ENCODE measurements at regions not wholly inside any gene's neighbourhood (a gene's known extent, or its start where the extent isn't known, plus 50 kb on each side); places are given as distances from the start of the nearest gene placed in this dataset.
"Not testable (repeated sequence)": the region's sequence is repeated elsewhere in the genome, so short reads cannot be mapped to it uniquely, and the experiment has no call there.

DNA sequence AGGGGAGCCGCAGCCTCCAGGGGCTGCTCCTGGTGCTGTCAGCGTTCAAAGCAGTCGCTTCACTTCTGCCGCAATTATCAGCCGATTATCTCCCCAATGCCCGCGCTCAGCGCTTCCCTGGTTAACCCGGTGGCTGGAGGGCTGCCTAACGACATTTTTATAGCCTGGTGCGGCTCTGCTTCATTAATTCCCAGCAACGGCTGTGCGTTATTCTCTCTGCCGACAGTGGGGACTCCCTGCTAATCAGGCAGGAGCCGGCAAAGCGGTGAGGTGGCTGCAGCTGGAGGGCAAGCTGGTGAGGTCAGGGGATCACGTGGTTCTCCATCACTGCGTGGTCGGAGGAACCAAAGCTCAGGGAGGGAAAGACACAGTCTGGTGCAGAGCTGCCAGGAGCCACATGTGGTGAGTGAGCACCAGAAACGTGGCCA lies 62.9 kb downstream of the GLRX5 start:
- DNase-seq = peak; percentile 91

DNA sequence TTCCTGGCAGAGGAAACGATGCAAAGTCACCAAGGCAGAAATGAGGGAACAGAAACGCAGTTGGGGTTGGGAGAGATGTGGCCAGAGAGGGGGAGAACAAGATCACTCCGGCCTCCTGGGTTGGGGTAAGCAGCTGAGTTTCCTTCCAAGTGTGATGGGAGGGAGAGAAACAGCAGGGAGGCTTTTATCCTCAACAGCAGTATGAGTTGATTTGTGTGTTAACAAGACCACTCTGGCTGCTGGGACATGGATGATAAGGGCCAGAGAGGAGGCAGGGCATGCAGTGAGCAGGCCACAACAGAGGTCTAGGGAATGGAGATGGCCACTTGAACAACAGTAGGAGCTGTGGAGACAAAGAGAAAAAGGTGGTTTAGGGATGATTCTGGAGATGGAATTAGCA lies 66.8 kb downstream of the GLRX5 start:
- DNase-seq = no peak

DNA sequence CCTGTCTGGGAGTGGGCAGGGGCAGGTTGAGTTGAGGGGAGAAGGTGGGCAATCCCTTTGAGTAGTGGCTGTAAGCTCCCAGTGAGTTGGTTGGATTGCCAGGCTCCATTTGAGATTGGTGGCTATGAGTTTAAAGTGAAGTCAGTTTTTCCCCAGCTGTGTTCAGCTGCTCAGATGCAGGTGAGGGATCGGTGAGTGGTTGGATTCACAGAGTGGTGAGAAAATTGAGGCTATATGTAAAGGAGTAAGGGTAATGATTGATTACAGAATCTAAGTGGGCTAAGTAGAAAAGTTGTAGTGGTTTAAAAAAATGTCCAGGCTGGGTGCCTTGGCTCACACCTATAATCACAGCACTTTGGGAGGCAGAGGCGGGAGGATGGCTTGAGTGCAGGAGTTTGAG lies 68.6 kb downstream of the GLRX5 start:
- no peak for DNase-seq

DNA sequence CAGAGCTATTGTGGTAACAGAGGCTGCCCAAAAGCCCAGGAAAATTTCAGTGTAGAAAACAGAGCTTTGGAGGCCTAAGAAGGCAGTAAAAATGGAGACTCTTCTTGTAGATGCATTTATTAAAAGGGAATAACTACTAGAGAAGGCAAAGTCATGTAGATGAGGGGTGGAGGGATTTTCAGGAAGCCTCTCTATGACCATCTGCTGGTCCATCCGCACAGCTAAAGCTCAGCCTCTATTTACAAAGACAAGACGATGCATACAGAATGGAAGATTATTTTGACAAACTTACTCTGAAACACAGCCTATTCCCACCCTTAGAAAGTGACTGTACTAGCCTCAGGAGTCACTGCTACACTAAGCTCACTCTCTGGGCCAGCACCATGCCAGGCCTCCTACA lies 71.4 kb downstream of the GLRX5 start:
- no peak for DNase-seq

DNA sequence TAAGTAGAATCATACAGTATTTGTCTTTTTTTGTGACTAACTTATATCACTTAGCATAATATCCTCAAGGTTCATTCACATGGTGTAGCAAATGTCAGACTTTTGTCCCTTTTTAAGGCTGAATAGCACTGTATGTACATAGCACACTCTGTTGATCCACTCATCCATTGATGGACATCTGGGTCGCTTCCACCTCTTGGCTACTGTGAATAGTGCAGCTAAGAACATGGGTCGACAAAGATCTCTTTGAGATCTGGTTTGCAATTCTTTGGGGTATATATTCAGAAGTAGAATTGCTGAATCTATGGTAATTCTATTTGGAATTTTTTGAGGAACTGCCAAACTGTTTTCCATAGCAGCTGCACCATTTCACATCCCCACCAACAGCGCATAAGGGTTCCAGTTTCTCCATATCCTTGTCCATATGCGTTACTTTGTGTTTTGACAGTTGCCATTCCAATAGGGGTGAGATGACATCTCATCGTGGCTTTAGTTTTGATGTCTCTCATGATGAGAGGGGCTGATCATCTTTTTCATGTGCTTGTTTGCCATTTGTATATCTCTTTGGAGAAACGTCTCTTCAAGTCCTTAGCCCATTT lies 73.9 kb downstream of the GLRX5 start:
- no peak for DNase-seq

DNA sequence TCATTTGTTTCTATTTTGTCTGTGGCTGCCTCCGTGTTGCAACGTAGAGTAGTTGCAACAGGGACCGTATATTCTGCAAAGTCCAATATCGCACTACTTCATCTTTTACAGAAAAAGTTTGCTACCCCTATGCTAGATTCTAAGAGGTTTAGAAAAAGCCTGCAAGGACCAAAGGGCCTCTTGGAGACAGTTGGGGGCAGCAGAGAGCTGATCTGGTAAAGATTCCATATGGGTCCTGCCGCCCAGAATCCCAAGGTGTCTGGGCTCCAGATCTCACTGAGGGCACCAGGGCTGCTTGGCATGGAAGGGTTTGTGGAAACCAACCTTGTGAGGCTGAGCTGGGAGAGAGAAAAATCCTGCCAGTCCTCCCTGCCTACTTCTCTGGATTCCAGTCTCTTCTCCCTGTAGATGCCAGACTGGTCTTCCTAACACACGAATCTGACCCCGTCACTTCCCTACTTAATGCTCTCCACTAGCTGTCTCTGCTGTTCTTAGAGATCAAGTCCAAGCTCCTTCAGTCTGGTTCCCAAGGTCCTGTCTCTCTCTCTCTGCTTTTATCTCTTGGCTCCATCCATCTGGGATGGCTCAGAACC lies 74.6 kb downstream of the GLRX5 start:
- DNase-seq = peak; percentile 80

DNA sequence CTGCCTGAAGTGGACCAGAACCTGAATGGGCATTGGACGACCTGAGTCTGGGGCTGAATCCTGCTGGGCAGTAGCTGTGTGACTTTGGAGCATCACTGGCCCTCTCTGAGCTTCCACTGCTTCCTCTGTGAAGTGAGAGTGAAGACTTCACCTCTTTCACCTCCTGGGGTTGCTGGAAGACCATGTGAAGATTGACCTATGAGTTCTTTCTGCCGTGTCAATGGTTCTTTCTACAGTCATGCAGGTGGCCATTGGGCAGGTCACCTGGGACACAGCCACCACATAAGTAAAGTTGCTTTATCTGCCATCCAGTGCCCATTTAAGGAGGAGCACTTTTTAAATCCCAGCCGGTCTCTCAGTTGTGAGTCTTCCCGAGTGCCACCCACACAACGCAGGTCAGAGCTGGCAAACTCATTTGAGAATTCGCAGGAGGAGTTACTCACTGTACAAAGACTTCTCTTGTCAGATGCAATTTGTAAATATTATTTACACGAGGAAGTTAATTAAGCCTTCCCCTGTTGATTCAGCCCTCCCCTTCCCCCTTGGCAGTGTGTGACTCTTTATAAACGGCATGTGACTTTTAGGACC lies 74.8 kb upstream of the TCL1B start:
- DNase-seq = no peak

DNA sequence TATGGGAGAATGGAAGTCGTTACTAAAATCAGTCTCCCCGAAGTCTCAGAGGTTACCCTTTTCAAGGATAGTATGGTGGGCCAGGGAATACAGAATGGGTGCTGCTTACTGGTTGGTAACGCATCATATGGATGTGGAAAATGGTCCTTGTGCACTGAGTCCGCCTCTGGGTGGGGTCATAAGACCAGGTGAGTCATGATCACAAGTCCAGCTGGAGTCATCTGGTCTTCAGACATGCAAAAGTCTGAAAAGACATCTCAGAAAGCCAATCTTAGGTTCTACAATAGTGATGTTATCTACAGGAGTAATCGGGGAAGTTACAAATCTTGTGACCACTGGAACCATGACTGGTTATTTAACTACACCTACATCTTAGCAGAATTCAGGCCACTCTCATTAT lies 71.9 kb upstream of the TCL1B start:
- peak; percentile 10 for DNase-seq

DNA sequence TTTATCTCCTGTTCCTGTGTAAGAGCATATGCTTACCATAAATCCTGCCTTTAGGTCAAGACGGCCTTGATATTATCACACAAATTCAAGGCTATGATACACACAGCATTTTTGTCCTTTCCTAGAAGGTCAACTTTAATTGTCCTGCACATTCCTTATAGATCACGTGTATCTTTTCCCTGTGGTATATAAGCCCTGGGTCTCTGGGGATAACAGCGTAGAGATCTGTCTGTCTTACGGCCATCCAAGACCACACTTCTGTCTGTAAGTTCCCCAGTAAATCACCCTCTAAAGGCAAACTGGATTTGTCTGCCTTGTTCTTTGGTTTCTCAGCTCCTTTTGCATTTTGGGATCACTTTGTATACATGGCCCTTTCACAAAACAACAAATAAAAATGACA lies 69.5 kb upstream of the TCL1B start:
- no peak for DNase-seq

DNA sequence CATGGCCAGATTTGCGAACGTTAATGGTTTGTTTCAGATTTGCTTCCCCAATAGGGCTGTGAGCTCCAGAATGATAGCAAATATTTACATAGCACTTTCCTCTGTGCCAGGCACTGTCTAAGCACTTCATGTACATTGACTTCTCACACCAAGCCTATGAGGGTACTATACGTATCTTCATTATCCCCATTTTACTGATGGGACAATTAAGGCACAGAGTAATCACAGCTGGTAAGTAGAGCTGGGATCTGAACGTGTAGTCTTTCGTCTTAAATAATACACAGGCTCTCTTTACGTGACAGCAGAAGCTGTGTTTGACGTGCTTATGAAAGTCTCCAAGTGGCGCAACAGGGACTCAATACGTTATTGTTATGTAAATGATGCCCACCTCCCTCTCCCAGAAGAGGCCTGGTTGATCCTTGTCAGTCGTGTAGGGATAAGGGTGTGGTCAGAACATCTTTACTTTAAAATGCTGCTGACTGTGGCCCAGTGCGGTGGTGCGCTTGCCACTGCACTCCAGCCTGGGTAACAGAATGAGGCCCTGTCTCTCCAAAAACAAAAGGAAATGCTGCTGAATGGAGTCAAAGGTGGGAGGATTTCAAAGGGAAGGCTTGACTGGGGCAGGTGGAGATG lies 66.3 kb upstream of the TCL1B start:
- no peak for DNase-seq

DNA sequence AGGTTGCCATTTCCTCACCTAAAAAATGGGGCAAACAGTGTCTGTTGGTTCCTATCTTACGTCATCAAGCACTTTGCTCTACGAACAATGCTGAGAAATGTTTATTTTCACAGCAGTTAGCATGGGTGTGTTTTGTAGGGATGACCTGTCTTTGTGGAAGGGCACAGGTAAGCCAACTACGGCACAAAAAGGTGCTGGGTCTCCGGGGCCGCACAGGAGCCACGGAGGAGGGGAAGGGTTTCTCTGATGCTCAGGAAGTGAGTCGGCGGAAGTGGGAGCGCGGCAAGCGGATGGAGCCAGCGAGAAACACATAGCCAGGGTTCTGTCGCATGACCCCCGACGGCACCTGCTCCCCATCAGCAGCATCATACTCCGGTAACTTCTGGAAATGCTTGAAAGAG lies 65.6 kb upstream of the TCL1B start:
- DNase-seq = no peak

DNA sequence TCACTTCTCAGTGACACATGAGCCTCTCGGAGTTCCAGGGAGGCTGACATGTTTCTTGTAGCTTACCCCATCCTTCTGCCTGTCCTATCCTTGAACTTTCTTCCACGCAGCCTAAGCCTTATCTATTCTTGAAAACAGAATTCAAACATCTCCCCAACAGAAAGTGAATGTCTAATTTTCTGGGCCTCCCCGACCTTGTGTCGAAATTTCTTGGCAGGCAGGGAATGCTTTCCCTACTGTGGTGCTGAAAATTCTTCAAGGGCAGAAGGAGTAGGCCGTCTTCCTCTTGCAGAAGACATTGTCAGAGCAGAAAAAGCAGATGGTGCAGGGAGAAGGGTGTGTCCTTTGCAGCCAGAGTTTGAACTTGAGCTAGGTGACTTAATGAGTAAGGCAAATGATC lies 63.0 kb upstream of the TCL1B start:
- no peak for DNase-seq

DNA sequence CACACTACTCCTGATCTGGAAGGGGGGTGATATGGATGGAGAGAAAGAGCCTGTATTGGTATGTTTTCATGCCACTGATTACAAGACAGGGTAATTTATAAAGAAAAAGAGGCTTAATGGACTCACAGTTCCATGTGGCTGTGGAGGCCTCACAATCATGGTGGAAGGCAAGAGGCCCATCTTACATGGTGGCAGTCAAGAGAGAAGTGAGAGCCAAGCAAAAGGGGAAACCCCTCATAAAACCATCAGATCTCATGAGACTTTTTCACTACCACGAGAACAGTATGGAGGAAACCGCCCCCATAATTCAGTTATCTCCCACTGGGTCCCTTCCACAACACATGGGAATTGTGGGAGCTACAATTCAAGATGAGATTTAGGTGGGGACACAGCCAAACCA lies 60.5 kb upstream of the TCL1B start:
- DNase-seq = not testable (repeated sequence)

DNA sequence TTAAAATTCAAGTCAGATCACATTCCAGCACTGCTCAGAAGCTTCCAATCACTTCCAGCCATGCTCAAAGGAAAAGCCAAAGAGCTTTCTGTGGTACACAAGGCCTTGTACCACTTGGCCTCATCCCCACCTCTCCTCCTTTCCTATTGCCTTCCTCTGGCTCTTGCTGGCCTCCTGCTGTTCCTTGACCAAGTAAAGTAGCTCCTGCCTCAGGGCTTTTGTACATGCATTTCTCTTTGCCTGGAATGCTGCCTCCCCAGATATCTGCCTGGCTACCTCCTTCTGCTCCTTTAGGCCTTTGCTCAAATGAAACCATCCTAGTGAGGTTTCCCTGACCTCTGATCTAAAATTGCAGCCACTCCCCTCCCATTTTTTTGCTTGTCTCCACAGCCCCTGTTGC lies 51.2 kb upstream of the TCL1B start:
- DNase-seq = no peak

All from NCI-H82 (cell line).